Neutrophil (primary cell): ENCODE measurements at regions not wholly inside any gene's neighbourhood (a gene's known extent, or its start where the extent isn't known, plus 50 kb on each side); places are given as distances from the start of the nearest gene placed in this dataset.

Source experiments
- H3K27ac ChIP-seq: fragments of 200-600 bp; sonication (generic); 2 replicates; pipeline ENCODE4 v1.5.1; 2016; ENCODE audit warnings: mild to moderate bottlenecking, moderate library complexity
- H3K27me3 ChIP-seq: fragments of 200-600 bp; sonication (generic); 2 replicates; pipeline ENCODE4 v1.6.0; 2016; ENCODE audit warnings: mild to moderate bottlenecking
- H3K36me3 ChIP-seq: fragments of 200-600 bp; sonication (generic); 2 replicates; pipeline ENCODE4 v1.5.1; 2017
- H3K4me1 ChIP-seq, 2 experiments: fragments of 200-600 bp in 1 of 2; sonication (generic) in 1 of 2; 1 replicate in 1 of 2; 2 replicates in 1 of 2; pipeline versions ENCODE4 v1.5.1 to v1.6.1; 2013 to 2016; ENCODE audit warnings: low read depth in 1 of 2, low read length in 1 of 2, mild to moderate bottlenecking in 1 of 2, moderate library complexity in 1 of 2; ENCODE audit not compliant: control insufficient read depth in 1 of 2, insufficient read depth in 1 of 2
- H3K4me3 ChIP-seq, 2 experiments: fragments of 200-600 bp in 1 of 2; sonication (generic) in 1 of 2; 1 replicate in 1 of 2; 2 replicates in 1 of 2; pipeline ENCODE4 v1.5.1; 2013 to 2016; ENCODE audit warnings: low read depth in 1 of 2, low read length in 1 of 2, mild to moderate bottlenecking in 1 of 2, moderate library complexity in 1 of 2
- H3K9me3 ChIP-seq: fragments of 200-600 bp; sonication (generic); 2 replicates; pipeline ENCODE4 v1.5.1; 2016
- TF ChIP-seq, protein P1 (sequence below): fragments of 200-600 bp; sonication (generic); IDR thresholded peaks from 2 replicates; pipeline ENCODE4 v1.5.1; 2016; ENCODE audit warnings: antibody characterized with exemption

DNA sequence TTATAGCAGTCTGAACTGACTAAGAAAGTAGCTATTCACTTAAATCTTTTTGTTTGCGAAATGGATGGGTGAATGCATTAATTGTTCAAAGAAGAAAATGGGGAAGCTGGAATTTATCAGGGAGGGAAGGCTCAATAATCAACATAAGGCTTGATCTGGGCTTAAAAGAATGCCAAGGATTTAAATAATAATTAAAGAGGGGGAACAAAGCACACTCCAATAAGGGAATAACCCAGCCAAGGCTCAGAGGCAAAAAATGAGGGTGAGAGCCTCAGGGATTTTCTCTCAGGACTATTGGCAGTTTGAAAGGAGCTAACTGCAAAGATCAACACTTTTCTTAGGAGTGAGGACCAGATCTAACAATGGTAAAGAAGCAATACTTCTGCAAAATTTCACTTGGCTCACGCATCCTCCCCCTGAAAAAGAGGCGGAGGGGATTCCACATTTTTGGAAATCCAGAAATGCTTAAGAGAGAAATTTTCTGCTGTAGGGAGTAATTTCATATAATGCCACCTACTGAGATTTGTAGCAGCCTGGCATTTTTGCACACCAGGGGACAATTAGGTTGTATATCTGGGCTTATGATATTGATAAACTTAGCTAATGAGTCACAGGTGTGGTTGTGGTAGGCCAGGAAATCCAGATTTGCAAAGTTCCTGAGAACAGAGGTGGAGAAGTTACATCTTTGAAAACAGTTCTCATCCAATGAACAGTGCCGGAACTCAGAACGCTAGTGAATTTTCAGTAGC, 405.1 kb downstream of the TUSC7 start:
- Histone ChIP-seq H3K9me3 (no peaks in the 10 kb centered on the region), H3K27ac (no peak overlapping the region), H3K36me3 (no peaks in the 10 kb centered on the region), H3K4me3 (no peak overlapping the region), H3K27me3 (no peaks in the 10 kb centered on the region), H3K4me1 (no peaks in the 10 kb centered on the region)
- TF ChIP-seq, protein P1, sequence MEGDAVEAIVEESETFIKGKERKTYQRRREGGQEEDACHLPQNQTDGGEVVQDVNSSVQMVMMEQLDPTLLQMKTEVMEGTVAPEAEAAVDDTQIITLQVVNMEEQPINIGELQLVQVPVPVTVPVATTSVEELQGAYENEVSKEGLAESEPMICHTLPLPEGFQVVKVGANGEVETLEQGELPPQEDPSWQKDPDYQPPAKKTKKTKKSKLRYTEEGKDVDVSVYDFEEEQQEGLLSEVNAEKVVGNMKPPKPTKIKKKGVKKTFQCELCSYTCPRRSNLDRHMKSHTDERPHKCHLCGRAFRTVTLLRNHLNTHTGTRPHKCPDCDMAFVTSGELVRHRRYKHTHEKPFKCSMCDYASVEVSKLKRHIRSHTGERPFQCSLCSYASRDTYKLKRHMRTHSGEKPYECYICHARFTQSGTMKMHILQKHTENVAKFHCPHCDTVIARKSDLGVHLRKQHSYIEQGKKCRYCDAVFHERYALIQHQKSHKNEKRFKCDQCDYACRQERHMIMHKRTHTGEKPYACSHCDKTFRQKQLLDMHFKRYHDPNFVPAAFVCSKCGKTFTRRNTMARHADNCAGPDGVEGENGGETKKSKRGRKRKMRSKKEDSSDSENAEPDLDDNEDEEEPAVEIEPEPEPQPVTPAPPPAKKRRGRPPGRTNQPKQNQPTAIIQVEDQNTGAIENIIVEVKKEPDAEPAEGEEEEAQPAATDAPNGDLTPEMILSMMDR, result no peak

- Histone ChIP-seq H3K4me1 (no peaks in the 10 kb centered on the region), H3K36me3 (no peaks in the 10 kb centered on the region), H3K4me3 (no peak overlapping the region), H3K27me3 (no peaks in the 10 kb centered on the region), H3K9me3 (no peaks in the 10 kb centered on the region), H3K27ac (no peak overlapping the region)
- TF ChIP-seq, protein P1, result no peak
Measured at GRCh38 chr3:117117188-117117936, 407.8 kb downstream of the TUSC7 start.

DNA sequence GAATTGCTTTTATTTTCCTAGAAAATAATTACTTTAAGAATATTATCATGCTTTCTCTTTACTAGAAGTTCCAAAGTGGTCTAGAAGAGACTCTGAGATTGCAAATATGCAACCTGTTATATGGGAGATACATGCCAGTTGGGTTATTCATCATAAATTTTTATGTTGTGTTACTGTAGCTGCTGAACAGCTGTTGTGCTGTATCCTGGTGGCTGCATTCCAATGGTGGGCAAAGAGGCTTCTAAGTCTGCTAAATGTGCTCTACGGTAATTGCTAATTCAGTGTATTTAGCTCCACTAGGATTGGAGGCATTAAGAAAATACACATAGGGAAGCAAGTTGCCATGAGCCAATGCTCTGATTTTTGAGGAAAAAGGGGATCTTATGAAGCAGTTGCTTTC, 409.0 kb downstream of the TUSC7 start:
- Histone ChIP-seq H3K9me3 (no peaks in the 10 kb centered on the region), H3K36me3 (no peaks in the 10 kb centered on the region), H3K27me3 (no peaks in the 10 kb centered on the region), H3K27ac (no peak overlapping the region), H3K4me1 (no peaks in the 10 kb centered on the region), H3K4me3 (no peak overlapping the region)
- TF ChIP-seq, protein P1, result no peak

GRCh38 chr3:117120014-117120413, 410.4 kb downstream of the TUSC7 start:
- no peaks in the 10 kb centered on the region for H3K36me3 ChIP-seq
- H3K27ac ChIP-seq, result no peak overlapping the region
- H3K4me3 ChIP-seq, result no peak overlapping the region
- H3K9me3 ChIP-seq, result no peaks in the 10 kb centered on the region
- no peaks in the 10 kb centered on the region for H3K27me3 ChIP-seq
- no peaks in the 10 kb centered on the region for H3K4me1 ChIP-seq
- TF ChIP-seq, protein P1, result no peak

- Histone ChIP-seq H3K9me3 (no peaks in the 10 kb centered on the region), H3K27ac (no peak overlapping the region), H3K36me3 (no peaks in the 10 kb centered on the region), H3K27me3 (no peaks in the 10 kb centered on the region), H3K4me3 (no peak overlapping the region), H3K4me1 (no peaks in the 10 kb centered on the region)
- TF ChIP-seq, protein P1, result no peak
Measured at GRCh38 chr3:117122609-117123008, 413.0 kb downstream of the TUSC7 start.
